OCI-LY7 (cell line): ENCODE measurements at regions not wholly inside any gene's neighbourhood (a gene's known extent, or its start where the extent isn't known, plus 50 kb on each side); places are given as distances from the start of the nearest gene placed in this dataset.

Experiments used
- BruUV-seq: library from RNA; stranded (reverse); fragments of 400-500 nt; replicated peaks from 2 replicates; lab custom pipeline; 2021; lab: Mats Ljungman, UMichigan
- CTCF ChIA-PET: fragments of 300-600 bp; sonication (Branson Sonifier 250); formaldehyde crosslinking; loops from one replicate; lab custom pipeline; 2022; ENCODE audit warnings: antibody characterized with exemption; ENCODE audit not compliant: unreplicated experiment; lab: Charles Lee
- POLR2A ChIA-PET: fragments of 300-600 bp; sonication (Branson Sonifier 250); formaldehyde crosslinking; loops from one replicate; lab custom pipeline; 2022; ENCODE audit warnings: antibody characterized with exemption; lab: Charles Lee
- DNase-seq: peaks from one replicate; pipeline ENCODE4 v3.0.0-alpha.2; 2015; ENCODE audit warnings: low spot score
- H2AFZ ChIP-seq: fragments of 200-600 bp; sonication (generic), shearing (Covaris generic); 2 replicates; pipeline ENCODE4 v1.6.1; 2014; ENCODE audit warnings: mild to moderate bottlenecking, antibody characterized with exemption, low read length, moderate library complexity
- H3K27ac ChIP-seq: fragments of 200-600 bp; sonication (generic); 2 replicates; pipeline ENCODE4 v1.5.1; 2014; ENCODE audit warnings: mixed run types, low read depth, mild to moderate bottlenecking, moderate library complexity, low read length, inconsistent platforms; ENCODE audit not compliant: poor library complexity, severe bottlenecking
- H3K36me3 ChIP-seq: fragments of 200-600 bp; sonication (generic); 2 replicates; pipeline ENCODE4 v1.6.1; 2014; ENCODE audit warnings: mild to moderate bottlenecking, antibody characterized with exemption, low read length, moderate library complexity, mixed read lengths; ENCODE audit not compliant: insufficient read depth
- H3K4me1 ChIP-seq: fragments of 200-600 bp; sonication (generic); 2 replicates; pipeline ENCODE4 v1.5.1; 2014; ENCODE audit warnings: mild to moderate bottlenecking, low read length; ENCODE audit not compliant: insufficient read depth, poor library complexity, severe bottlenecking
- H3K4me2 ChIP-seq: fragments of 200-600 bp; sonication (generic); 2 replicates; pipeline ENCODE4 v1.6.1; 2014; ENCODE audit warnings: mild to moderate bottlenecking, low read length
- H3K4me3 ChIP-seq: fragments of 200-600 bp; sonication (generic); 2 replicates; pipeline ENCODE4 v1.5.1; 2014; ENCODE audit warnings: mild to moderate bottlenecking, low read depth, low read length; ENCODE audit not compliant: poor library complexity, severe bottlenecking
- H3K79me2 ChIP-seq: fragments of 200-600 bp; sonication (generic); 2 replicates; pipeline ENCODE4 v1.6.1; 2016; ENCODE audit warnings: low read depth, mild to moderate bottlenecking, low read length, moderate library complexity, mixed read lengths; ENCODE audit not compliant: insufficient read depth
- H3K9me2 ChIP-seq: fragments of 200-600 bp; sonication (generic); 2 replicates; pipeline ENCODE4 v1.6.1; 2016; ENCODE audit warnings: mild to moderate bottlenecking, low read length, mixed read lengths; ENCODE audit not compliant: insufficient read depth
- H3K9me3 ChIP-seq: fragments of 200-600 bp; sonication (generic); 2 replicates; pipeline ENCODE4 v1.6.1; 2014; ENCODE audit warnings: mild to moderate bottlenecking, mixed run types, low read length, mixed read lengths
- H4K20me1 ChIP-seq: fragments of 200-600 bp; sonication (generic); 2 replicates; pipeline ENCODE4 v1.6.1; 2014; ENCODE audit warnings: mild to moderate bottlenecking, antibody characterized with exemption, low read length, moderate library complexity, mixed read lengths; ENCODE audit not compliant: insufficient read depth
- CTCF ChIP-seq: fragments of 200-600 bp; sonication (generic); conservative IDR thresholded peaks from 2 replicates; pipeline ENCODE4 v1.5.1; 2014; ENCODE audit warnings: mild to moderate bottlenecking, antibody characterized with exemption, low read length, moderate library complexity, mixed read lengths
- EZH2phosphoT487 ChIP-seq: fragments of 200-600 bp; sonication (generic); IDR thresholded peaks from 2 replicates; pipeline ENCODE4 v1.6.1; 2018; ENCODE audit warnings: low read depth, borderline replicate concordance, mild to moderate bottlenecking, mixed run types, antibody characterized with exemption, low read length, moderate library complexity, mixed read lengths
- intact Hi-C: fragments of 100-400 bp; cut with micrococcal nuclease; formaldehyde crosslinking; loops from one replicate; pipeline ENCODE4 v1.10.0; 2022; ENCODE audit not compliant: unreplicated experiment

DNA sequence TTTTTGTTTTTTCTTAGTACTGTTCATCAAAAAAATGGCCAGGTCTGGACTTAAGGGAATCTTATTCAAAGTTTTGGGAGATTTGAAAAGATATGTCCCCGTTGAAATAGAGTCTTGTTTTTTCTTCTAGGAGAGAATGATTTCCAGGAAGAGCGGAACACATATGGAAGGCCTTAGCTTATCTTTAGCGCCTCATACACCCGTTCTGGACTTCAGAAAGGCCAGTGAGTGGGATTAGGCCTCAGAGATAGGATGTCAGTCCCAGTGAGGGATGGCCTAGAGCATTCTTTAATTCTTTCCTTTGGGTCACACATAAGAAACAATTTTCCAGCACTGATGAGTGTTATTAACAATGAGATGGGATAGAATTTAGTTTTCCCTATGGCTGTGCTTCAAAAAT is 54.5 kb upstream of the HAND2 start:
- Histone ChIP-seq H3K9me2 (no peaks in the 10 kb centered on the region), H3K79me2 (no peaks in the 10 kb centered on the region), H3K27ac (no peak overlapping the region), H3K4me1 (no peaks in the 10 kb centered on the region), H2AFZ (no peak overlapping the region), H3K4me3 (no peak overlapping the region), H4K20me1 (no peaks in the 10 kb centered on the region), H3K4me2 (no peak overlapping the region), H3K36me3 (no peaks in the 10 kb centered on the region), H3K9me3 (no peaks in the 10 kb centered on the region)
- POLR2A ChIA-PET: interaction anchor here (0.8 kb wide), 1 partner anchor 12 kb away, joined by 3 read pairs; no protein-coding TSS in a partner anchor
- DNase-seq: no peak
- intact Hi-C loops: no loop called here
- BruUV-seq: no TSS peak
- CTCF ChIA-PET: no interaction called here
- no peak for TF ChIP-seq EZH2phosphoT487
- TF ChIP-seq CTCF: no peak
